GM13977 (cell line): ENCODE measurements at regions not wholly inside any gene's neighbourhood (a gene's known extent, or its start where the extent isn't known, plus 50 kb on each side); places are given as distances from the start of the nearest gene placed in this dataset.
"Not testable (repeated sequence)": the region's sequence is repeated elsewhere in the genome, so short reads cannot be mapped to it uniquely, and the experiment has no call there.

Experiments
- DNase-seq: peaks from one replicate; pipeline ENCODE4 v3.0.0; 2012; ENCODE audit warnings: low spot score
- in situ Hi-C: fragments of 300-500 bp; cut with MboI; formaldehyde crosslinking; loops from one replicate; pipeline ENCODE4 v1.12.0; 2022; ENCODE audit warnings: low sequenced_read_pairs, low pct_unique_long_range_greater_than_20kb, mixed read lengths, inconsistent platforms; ENCODE audit not compliant: unreplicated experiment
- TF ChIP-seq, protein P1 (sequence below): IDR thresholded peaks from 2 replicates; pipeline ENCODE4 v1.5.1; 2012; ENCODE audit warnings: mild to moderate bottlenecking, control low read depth; ENCODE audit not compliant: insufficient read depth; ENCODE audit errors: extremely low read depth, missing control alignments

DNA sequence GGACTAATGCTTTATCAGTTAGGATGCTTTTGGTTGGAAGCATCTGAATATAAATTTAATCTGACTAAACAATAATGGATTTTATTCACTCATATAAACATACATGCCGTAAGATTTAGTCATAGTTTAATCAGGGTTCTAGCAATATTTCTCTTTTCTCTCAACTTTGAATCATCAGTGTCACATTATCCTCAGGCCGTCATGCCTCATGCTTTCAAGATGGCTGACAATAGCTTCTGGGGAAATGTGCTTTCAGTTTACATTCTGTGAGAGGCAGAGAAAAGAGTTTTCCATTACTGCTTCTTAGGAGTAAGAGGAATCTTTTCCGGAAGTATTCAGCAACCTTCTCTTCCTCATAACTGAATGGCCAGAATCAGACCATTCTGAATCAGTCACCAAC, 162.2 kb downstream of the GJA1 start:
- TF ChIP-seq, protein P1, sequence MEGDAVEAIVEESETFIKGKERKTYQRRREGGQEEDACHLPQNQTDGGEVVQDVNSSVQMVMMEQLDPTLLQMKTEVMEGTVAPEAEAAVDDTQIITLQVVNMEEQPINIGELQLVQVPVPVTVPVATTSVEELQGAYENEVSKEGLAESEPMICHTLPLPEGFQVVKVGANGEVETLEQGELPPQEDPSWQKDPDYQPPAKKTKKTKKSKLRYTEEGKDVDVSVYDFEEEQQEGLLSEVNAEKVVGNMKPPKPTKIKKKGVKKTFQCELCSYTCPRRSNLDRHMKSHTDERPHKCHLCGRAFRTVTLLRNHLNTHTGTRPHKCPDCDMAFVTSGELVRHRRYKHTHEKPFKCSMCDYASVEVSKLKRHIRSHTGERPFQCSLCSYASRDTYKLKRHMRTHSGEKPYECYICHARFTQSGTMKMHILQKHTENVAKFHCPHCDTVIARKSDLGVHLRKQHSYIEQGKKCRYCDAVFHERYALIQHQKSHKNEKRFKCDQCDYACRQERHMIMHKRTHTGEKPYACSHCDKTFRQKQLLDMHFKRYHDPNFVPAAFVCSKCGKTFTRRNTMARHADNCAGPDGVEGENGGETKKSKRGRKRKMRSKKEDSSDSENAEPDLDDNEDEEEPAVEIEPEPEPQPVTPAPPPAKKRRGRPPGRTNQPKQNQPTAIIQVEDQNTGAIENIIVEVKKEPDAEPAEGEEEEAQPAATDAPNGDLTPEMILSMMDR, result no peak
- no peak for DNase-seq

DNA sequence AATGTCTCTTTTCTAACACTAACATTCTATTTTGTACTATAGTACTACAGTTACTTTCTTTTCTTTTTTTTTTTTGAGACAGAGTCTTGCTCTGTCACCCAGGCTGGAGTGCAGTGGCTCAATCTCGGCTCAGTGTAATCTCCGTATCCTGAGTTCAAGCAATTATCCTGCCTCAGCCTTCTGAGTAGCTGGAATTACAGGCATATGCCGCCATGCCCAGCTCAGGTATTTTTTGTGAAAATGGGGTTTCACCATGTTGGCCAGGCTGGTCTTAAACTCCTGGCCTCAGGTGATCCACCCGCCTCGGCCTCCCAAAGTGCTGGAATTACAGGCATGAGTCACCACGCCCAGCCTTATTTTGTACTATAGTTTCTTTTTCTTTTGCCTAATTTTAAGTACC, 163.9 kb downstream of the GJA1 start:
- DNase-seq, in situ Hi-C loops: not testable (repeated sequence)

More for the DNA sequence above, 162.2 kb downstream of the GJA1 start:
- in situ Hi-C loops, result no loop called here

DNA sequence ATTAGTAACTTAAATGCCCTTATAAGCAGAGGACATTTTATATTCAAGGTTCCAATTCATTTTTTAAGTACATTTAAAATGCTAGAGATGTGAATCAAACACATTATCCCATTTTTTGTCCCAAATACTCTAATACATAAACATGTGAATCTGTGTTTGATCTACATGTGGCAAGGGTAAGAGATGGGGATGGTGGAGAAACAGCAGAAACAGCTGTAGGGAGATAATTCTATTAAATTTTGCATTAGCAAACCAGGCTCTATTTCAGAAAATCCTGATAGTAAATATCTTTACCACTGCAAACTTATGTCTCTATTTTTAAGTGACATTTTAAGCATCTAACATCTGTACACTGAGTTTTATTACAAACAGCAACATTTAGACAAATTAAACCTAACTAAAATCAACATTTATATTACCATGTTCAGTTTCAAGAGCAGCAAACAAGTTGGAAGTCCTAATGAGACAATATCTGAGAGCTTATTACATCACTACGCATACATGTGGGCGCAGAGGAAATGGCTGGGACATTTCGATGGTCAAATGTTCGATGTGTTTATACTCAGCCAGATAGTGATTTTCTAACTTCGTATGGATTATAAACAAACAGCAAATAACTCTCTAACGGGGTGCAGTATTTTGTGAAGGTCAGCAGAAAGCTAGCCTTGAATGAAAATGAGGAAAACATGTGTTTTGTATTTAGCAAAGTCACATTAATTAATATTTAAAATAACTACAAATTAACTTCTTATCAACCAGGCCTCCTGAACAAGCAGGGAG, 165.1 kb downstream of the GJA1 start:
- TF ChIP-seq, protein P1, result no peak
- DNase-seq, result no peak
- in situ Hi-C loops, result no loop called here

DNA sequence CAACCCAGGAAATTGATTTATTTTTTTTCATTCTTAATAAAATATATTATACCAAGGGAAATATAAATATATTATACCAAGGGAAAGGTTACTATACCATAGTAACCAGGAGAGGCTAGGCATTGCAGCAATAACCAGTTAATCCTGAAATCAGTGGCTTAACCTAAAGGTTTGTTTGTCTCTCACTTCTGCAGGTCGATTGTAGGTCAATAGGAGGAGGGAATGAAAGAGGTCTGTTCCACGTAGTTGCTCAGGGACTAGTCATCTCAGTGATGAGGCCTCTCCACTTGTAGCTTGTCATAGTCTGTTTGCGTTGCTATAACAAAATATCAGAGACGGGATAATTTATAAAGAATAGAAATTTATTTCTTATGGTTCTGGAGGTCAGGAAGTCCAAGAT, 168.0 kb downstream of the GJA1 start:
- in situ Hi-C loops, result no loop called here
- DNase-seq, result no peak
- TF ChIP-seq, protein P1, result no peak

DNA sequence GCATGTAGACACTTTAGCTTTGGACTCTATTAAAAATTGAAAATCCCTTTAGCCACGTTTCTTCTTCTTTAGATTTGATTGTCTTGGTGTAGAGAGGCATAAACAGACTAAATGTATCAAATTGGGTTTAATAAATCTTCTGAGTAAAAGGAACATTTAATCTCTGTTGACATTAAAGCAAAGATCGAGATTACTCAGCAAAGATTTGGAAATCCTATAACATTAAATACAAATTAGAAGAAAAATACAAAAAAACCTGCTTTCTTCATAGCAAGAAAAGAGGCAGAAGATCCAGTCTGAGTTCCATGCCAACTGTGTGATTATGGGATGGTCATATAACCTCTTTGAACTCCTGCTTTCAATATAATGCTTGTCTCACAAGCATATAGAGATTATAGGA, 172.3 kb downstream of the GJA1 start:
- TF ChIP-seq, protein P1, result no peak
- no peak for DNase-seq
- in situ Hi-C loops, result no loop called here

DNA sequence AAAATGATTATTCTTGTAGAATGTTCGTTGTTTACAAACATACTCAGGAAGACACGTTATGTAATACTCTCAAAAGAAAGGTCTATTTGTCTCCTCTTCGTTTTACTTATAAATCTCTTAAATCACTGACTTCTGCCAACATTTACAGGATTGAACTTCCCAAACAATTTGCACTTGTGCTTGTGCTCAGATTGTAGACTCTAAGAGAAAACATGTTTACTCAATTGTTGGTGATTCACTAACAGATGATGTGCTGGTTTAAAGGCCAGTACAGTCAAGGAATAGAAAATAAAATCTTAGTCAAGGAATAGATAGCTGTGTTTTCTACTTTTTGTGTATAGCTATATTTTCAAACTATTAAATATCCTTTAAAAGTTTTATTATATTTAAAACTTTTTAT, 172.8 kb downstream of the GJA1 start:
- DNase-seq, result no peak
- in situ Hi-C loops, result no loop called here
- TF ChIP-seq, protein P1, result no peak

DNA sequence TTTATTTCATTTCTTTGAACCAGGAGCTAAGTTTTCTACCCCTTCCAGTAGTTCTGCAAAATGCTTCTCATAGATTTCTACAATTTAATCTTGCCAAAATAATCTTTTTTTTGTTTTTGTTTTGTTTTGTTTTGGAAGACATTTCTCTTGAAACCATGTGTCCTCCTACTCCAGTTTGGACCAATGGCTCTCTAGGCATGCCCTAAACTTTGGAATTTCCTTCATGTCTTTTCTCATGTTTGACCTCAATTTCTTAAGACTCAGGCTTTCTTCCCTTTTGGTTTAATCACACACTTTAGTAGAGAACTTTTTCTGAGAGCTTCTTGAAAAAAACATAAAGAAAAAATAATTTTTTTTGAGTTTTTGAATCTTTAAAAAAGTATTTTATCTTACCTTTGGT, 173.8 kb downstream of the GJA1 start:
- DNase-seq, result no peak
- TF ChIP-seq, protein P1, result no peak
- in situ Hi-C loops, result no loop called here
